ENCODE measurements at regions not wholly inside any gene's neighbourhood (a gene's known extent, or its start where the extent isn't known, plus 50 kb on each side); places are given as distances from the start of the nearest gene placed in this dataset.
A peak's percentile ranks its signal among the peaks of the same experiment; 100 is the strongest.

GRCh38 chr6:3523271-3523670 lies 66.4 kb upstream of the SLC22A23 start:
- ATAC-seq: peak in 1 of 4 donors; percentile 65
- Histone ChIP-seq H3K36me3 (no peaks in the 10 kb centered on the region), H3K27me3 (no peaks in the 10 kb centered on the region), H3K4me1 (no peaks in the 10 kb centered on the region), H3K4me3 (no peak overlapping the region), H3K9me3 (no peaks in the 10 kb centered on the region), H3K27ac (no peak overlapping the region)
- TF ChIP-seq, protein P1, sequence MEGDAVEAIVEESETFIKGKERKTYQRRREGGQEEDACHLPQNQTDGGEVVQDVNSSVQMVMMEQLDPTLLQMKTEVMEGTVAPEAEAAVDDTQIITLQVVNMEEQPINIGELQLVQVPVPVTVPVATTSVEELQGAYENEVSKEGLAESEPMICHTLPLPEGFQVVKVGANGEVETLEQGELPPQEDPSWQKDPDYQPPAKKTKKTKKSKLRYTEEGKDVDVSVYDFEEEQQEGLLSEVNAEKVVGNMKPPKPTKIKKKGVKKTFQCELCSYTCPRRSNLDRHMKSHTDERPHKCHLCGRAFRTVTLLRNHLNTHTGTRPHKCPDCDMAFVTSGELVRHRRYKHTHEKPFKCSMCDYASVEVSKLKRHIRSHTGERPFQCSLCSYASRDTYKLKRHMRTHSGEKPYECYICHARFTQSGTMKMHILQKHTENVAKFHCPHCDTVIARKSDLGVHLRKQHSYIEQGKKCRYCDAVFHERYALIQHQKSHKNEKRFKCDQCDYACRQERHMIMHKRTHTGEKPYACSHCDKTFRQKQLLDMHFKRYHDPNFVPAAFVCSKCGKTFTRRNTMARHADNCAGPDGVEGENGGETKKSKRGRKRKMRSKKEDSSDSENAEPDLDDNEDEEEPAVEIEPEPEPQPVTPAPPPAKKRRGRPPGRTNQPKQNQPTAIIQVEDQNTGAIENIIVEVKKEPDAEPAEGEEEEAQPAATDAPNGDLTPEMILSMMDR (IDR thresholded peaks at IDR 0.05): no peak
- no peak for TF ChIP-seq POLR2A (IDR thresholded peaks at IDR 0.05)
- WGBS (ENCODE audit: insufficient coverage, low coverage, low lambda C conversion rate, missing lambda C conversion rate): 55% methylated on average over 2 of the region's 5 CpGs
- intact Hi-C loops (cut with DNase I): no loop called here
- no peak for DNase-seq

GRCh38 chr6:3522561-3523260 lies 65.9 kb upstream of the SLC22A23 start:
- DNase-seq: no peak
- no peak overlapping the region for H3K27ac ChIP-seq
- intact Hi-C loops (cut with DNase I): no loop called here

GRCh38 chr6:3520281-3521230 lies 63.7 kb upstream of the SLC22A23 start:
- no peak overlapping the region for H3K27ac ChIP-seq
- 77% methylated on average over 5 of the region's 10 CpGs for WGBS (ENCODE audit: insufficient coverage, low coverage, low lambda C conversion rate, missing lambda C conversion rate)
- H3K9me3 ChIP-seq: no peaks in the 10 kb centered on the region
- no peaks in the 10 kb centered on the region for H3K36me3 ChIP-seq
- no peak for ATAC-seq
- H3K27me3 ChIP-seq: no peaks in the 10 kb centered on the region
- H3K4me3 ChIP-seq: no peak overlapping the region
- intact Hi-C loops (cut with DNase I): no loop called here
- H3K4me1 ChIP-seq: no peaks in the 10 kb centered on the region
- TF ChIP-seq, protein P1 (IDR thresholded peaks at IDR 0.05): no peak
- no peak for TF ChIP-seq POLR2A (IDR thresholded peaks at IDR 0.05)
- DNase-seq: no peak

More at GRCh38 chr6:3522561-3523260, 65.9 kb upstream of the SLC22A23 start:
- ATAC-seq: no peak
- TF ChIP-seq, protein P1 (IDR thresholded peaks at IDR 0.05): no peak
- no peak for TF ChIP-seq POLR2A (IDR thresholded peaks at IDR 0.05)
- Histone ChIP-seq H3K27me3 (no peaks in the 10 kb centered on the region), H3K36me3 (no peaks in the 10 kb centered on the region), H3K4me1 (no peaks in the 10 kb centered on the region), H3K4me3 (no peak overlapping the region), H3K9me3 (no peaks in the 10 kb centered on the region)
- 44% methylated on average over 7 of the region's 7 CpGs for WGBS (ENCODE audit: insufficient coverage, low coverage, low lambda C conversion rate, missing lambda C conversion rate)

- TF ChIP-seq, protein P1 (IDR thresholded peaks at IDR 0.05): no peak
Measured at GRCh38 chr6:3518356-3519190, 61.7 kb upstream of the SLC22A23 start.

More at GRCh38 chr6:3518356-3519190, 61.7 kb upstream of the SLC22A23 start:
- DNase-seq (no peak), ATAC-seq (no peak)
- H3K36me3 ChIP-seq: no peaks in the 10 kb centered on the region
- no peak overlapping the region for H3K27ac ChIP-seq
- no peaks in the 10 kb centered on the region for H3K9me3 ChIP-seq
- H3K4me3 ChIP-seq: no peak overlapping the region
- no peaks in the 10 kb centered on the region for H3K27me3 ChIP-seq
- intact Hi-C loops (cut with DNase I): no loop called here
- WGBS (ENCODE audit: insufficient coverage, low coverage, low lambda C conversion rate, missing lambda C conversion rate): 60% methylated on average over 8 of the region's 15 CpGs
- H3K4me1 ChIP-seq: no peaks in the 10 kb centered on the region
